GM20000 (cell line): ENCODE measurements at regions not wholly inside any gene's neighbourhood (a gene's known extent, or its start where the extent isn't known, plus 50 kb on each side); places are given as distances from the start of the nearest gene placed in this dataset.

ENCODE experiments used
- DNase-seq: peaks from one replicate; pipeline ENCODE4 v3.0.0; 2012; ENCODE audit warnings: low spot score
- TF ChIP-seq, protein P1 (sequence below): IDR thresholded peaks from 2 replicates; pipeline ENCODE4 v1.5.1; 2012; ENCODE audit warnings: mild to moderate bottlenecking, control low read depth; ENCODE audit errors: extremely low read depth, missing control alignments

DNA sequence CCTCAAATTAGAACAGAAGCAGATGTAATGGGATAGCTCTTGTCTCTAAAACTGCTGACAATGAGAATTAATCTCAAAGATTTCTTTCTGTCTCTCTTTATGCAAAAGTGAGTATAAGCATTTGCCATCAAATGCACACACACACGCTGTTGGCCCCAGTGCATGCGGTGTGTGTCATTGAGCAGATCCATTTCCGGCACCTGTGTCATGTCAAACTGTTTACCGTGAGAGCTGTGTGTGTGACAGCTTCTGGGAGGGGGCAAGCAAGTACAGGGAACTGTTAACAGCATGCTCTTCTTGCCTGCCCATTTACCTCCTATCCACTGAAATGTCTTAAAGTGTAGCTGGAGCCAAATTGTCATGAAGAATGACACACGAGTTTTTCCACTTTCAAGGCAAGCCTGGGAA lies 297.9 kb upstream of the FAT4 start:
- TF ChIP-seq, protein P1, sequence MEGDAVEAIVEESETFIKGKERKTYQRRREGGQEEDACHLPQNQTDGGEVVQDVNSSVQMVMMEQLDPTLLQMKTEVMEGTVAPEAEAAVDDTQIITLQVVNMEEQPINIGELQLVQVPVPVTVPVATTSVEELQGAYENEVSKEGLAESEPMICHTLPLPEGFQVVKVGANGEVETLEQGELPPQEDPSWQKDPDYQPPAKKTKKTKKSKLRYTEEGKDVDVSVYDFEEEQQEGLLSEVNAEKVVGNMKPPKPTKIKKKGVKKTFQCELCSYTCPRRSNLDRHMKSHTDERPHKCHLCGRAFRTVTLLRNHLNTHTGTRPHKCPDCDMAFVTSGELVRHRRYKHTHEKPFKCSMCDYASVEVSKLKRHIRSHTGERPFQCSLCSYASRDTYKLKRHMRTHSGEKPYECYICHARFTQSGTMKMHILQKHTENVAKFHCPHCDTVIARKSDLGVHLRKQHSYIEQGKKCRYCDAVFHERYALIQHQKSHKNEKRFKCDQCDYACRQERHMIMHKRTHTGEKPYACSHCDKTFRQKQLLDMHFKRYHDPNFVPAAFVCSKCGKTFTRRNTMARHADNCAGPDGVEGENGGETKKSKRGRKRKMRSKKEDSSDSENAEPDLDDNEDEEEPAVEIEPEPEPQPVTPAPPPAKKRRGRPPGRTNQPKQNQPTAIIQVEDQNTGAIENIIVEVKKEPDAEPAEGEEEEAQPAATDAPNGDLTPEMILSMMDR = no peak
- no peak for DNase-seq

DNA sequence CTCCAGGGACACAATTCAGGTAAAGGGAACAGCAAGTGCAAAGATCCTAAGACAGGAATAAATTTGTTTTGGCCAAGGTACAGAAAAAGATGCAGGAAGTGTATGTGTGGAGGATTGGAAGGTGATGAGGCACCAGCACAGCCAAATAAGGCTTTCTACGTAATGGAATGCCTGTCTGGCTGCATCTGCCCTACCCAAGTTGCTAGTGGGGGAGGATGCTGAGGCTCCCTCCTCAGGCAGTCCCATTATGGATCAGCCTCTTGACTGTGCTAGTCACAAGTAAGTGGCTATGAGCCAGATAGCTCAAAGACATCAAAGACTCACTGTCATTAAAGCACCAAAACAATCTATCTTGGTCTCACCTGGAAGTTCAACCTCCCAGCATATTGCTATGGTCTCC lies 300.9 kb upstream of the FAT4 start:
- TF ChIP-seq, protein P1 = no peak
- no peak for DNase-seq

- DNase-seq = no peak
- TF ChIP-seq, protein P1 = no peak
These were observed 299.1 kb upstream of the ANKRD50 start for GRCh38 chr4:125011646-125012045.

DNA sequence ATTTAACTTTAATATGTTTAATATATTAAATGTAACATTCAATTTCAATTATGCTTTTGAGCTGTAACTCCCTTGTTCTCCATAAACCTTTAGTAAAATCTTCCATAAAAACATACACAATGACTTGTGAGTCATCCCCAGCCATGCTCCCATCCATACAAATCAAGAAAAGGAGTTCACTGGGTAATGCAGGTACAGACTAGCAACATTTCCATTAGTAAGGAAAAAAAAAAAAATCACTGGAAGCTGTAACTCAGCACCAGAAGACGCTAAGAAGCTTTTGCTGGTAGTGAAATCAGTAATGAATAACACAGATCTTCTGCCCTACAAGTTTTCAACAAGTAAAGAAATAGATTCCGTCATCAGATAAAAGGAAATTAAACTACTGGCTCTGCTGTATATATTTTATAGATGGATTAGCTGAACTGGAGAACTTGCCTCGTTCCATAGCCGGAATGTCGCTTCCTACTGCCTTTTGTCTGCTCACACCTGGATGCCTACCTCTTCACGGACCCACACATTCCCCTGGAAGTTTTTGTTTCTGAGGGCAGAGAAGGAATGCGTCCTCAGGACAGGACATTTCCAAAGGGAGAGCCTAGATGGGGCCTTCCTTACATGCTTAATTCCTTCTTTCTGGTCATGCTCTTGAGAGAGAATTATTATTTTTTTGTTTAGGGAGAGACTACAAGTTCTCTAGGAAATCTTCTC lies 298.4 kb upstream of the ANKRD50 start:
- DNase-seq = no peak
- TF ChIP-seq, protein P1 = no peak

DNA sequence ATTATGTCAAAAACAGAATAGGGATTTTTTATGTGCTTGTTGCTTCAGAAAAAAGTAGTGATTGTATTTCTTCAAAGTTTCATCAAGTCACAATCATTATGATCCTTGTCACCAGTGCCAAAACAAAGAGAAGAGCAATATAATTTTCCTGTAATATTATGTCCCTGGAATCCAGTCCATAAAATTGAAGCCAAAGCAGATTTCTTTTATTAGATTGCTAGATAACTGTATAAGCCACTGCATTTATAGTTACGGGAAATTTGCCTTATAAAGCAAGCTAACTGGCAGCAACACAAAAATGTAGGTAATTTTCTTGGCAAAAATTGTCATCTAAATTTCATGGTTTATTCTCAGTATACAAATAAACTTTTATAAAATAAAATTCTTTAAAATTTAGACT lies 296.1 kb upstream of the ANKRD50 start:
- no peak for DNase-seq
- TF ChIP-seq, protein P1 = no peak

- no peak for DNase-seq
- TF ChIP-seq, protein P1 = no peak
These were observed 292.1 kb upstream of the ANKRD50 start for GRCh38 chr4:125004676-125005075.

DNA sequence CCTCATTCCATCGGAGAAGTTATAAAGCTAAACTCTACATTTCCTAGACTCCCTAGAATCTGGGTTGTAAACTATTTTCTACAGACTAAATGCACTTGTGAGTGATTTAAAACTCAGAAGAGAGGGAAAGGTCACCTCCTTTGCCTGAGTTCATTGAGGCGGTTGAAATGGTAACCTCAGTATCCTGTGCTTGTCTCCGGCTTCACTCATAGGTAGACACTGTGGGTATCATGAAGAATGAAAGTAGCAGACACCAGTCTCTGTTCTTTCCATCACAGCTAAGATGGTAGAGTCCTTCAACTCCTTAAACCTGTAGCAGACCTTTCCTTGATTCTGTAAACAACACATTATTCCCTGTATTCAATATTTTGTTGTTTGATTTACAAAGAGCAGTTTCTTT lies 291.3 kb upstream of the ANKRD50 start:
- TF ChIP-seq, protein P1 = no peak

More for the DNA sequence above, 291.3 kb upstream of the ANKRD50 start:
- DNase-seq = no peak
